ENCODE measurements at regions not wholly inside any gene's neighbourhood (a gene's known extent, or its start where the extent isn't known, plus 50 kb on each side); places are given as distances from the start of the nearest gene placed in this dataset.

- Histone ChIP-seq H3T11ph (ENCODE audit: low read length) (no peak overlapping the region), H3K4me2 (ENCODE audit: insufficient read depth, insufficient read length, low read length) (no peak overlapping the region), H3K18ac (ENCODE audit: insufficient read length, low read depth, low read length) (no peak overlapping the region), H3K14ac (ENCODE audit: insufficient read depth, low read length) (no peak overlapping the region), H2BK12ac (ENCODE audit: insufficient read length, low read depth, low read length) (no peak overlapping the region), H3K9ac (ENCODE audit: extremely low read depth, insufficient read length, low read length) (no peak overlapping the region), H2BK120ac (ENCODE audit: low read depth, low read length, poor library complexity, severe bottlenecking) (no peak overlapping the region), H3K23ac (ENCODE audit: insufficient read length, low read depth, low read length) (no peak overlapping the region), H3K4ac (ENCODE audit: low read depth, low read length) (no peak overlapping the region), H3K4me1 (ENCODE audit: insufficient read depth, low read length) (no peaks in the 10 kb centered on the region), H3K27me3 (ENCODE audit: insufficient read depth, low read length) (no peaks in the 10 kb centered on the region), H4K91ac (ENCODE audit: insufficient read length, low read depth, low read length) (no peak overlapping the region), H2BK15ac (ENCODE audit: low read depth, low read length) (no peak overlapping the region), H2AK5ac (ENCODE audit: insufficient read length, low read length) (no peak overlapping the region), H4K5ac (ENCODE audit: insufficient read length, low read depth, low read length) (no peak overlapping the region), H2BK20ac (ENCODE audit: low read depth, low read length, poor library complexity, severe bottlenecking) (no peak overlapping the region), H3K23me2 (ENCODE audit: insufficient read length, low read depth, low read length, poor library complexity, severe bottlenecking) (no peaks in the 10 kb centered on the region), H3K79me2 (ENCODE audit: insufficient read depth, low read length) (no peaks in the 10 kb centered on the region), H3K27ac (ENCODE audit: insufficient read length, low read depth, low read length) (no peak overlapping the region), H4K8ac (replicated peaks; ENCODE audit: insufficient read length, low read depth, low read length) (no peak overlapping the region), H3K9me3 (ENCODE audit: control insufficient read depth, low read depth, low read length) (peaks cover 12% of the 10 kb centered on the region), H4K20me1 (ENCODE audit: control insufficient read depth, insufficient read depth, insufficient read length) (no peaks in the 10 kb centered on the region), H3K56ac (ENCODE audit: insufficient read length, low read depth, low read length) (no peak overlapping the region), H3K79me1 (ENCODE audit: insufficient read depth, low read depth, low read length, poor library complexity, severe bottlenecking) (no peaks in the 10 kb centered on the region), H2BK5ac (ENCODE audit: insufficient read length, low read length) (no peak overlapping the region), H2AFZ (ENCODE audit: low read length) (no peak overlapping the region)
- DNase-seq: no peak
- H3K9me3 Mint-ChIP-seq: peaks cover 25 to 26% of the 10 kb centered on the region in 2 experiments
- no CpG with 5 or more reads among the region's 8 CpGs for WGBS (ENCODE audit: extremely low coverage, insufficient read length, low lambda C conversion rate)
- no peak overlapping the region for H3K27ac Mint-ChIP-seq
- peaks cover 4% of the 10 kb centered on the region for H3K27me3 Mint-ChIP-seq (ENCODE audit: low read depth)
- H3K4me3 Mint-ChIP-seq: no peak overlapping the region
- TF ChIP-seq CTCF (conservative IDR thresholded peaks at IDR 0.05): no peak
- H3K36me3 Mint-ChIP-seq (ENCODE audit: insufficient read depth in 1 of 3, low read depth in 3 of 3): peaks cover 0 to 24% (median 14%) of the 10 kb centered on the region in 3 experiments; a peak in 6 of 7 replicates
- H3K4me1 Mint-ChIP-seq: no peaks in the 10 kb centered on the region; a peak in 1 of 4 replicates
These were observed 90.9 kb upstream of the LINC01488 start for GRCh38 chr11:69390561-69390960.

All from H9 (cell line).